AG09319 (cell line): ENCODE measurements at regions not wholly inside any gene's neighbourhood (a gene's known extent, or its start where the extent isn't known, plus 50 kb on each side); places are given as distances from the start of the nearest gene placed in this dataset.

Experiments used
- DNase-seq: peaks from one replicate; pipeline ENCODE4 v3.0.0-alpha.2; 2010; ENCODE audit warnings: low read depth; ENCODE audit errors: extremely low read depth
- CTCF ChIP-seq: IDR thresholded peaks from 2 replicates; pipeline ENCODE4 v1.5.1; 2011; ENCODE audit warnings: low read depth, mild to moderate bottlenecking, inconsistent platforms, low read length, moderate library complexity

- peak; percentile 32 for DNase-seq
- TF ChIP-seq CTCF: no peak
Measured at GRCh38 chr9:73738741-73739530, 587.3 kb downstream of the ANXA1 start.

GRCh38 chr9:73741316-73741715 is 589.7 kb downstream of the ANXA1 start:
- TF ChIP-seq CTCF: no peak
- no peak for DNase-seq

- TF ChIP-seq CTCF: no peak
- no peak for DNase-seq
Measured at GRCh38 chr9:73742412-73742811, 590.7 kb downstream of the ANXA1 start.

GRCh38 chr9:73743826-73744225 is 592.2 kb downstream of the ANXA1 start:
- DNase-seq: no peak
- TF ChIP-seq CTCF: no peak

- TF ChIP-seq CTCF: no peak
- DNase-seq: no peak
Measured at GRCh38 chr9:73745598-73745997, 593.9 kb downstream of the ANXA1 start.

- no peak for TF ChIP-seq CTCF
Measured at GRCh38 chr9:73753171-73753570, 601.5 kb downstream of the ANXA1 start.

GRCh38 chr9:73761905-73762304 is 610.2 kb downstream of the ANXA1 start:
- no peak for DNase-seq
- no peak for TF ChIP-seq CTCF

More at GRCh38 chr9:73753171-73753570, 601.5 kb downstream of the ANXA1 start:
- no peak for DNase-seq
